ENCODE measurements at regions not wholly inside any gene's neighbourhood (a gene's known extent, or its start where the extent isn't known, plus 50 kb on each side); places are given as distances from the start of the nearest gene placed in this dataset.
A peak's percentile ranks its signal among the peaks of the same experiment; 100 is the strongest.

- DNase-seq (ENCODE audit: low spot score) (no peak), ATAC-seq (ENCODE audit: low read depth) (no peak)
- Histone ChIP-seq H3K27ac (ENCODE audit: poor library complexity, severe bottlenecking) (no peak overlapping the region), H3K27me3 (ENCODE audit: insufficient read depth, poor library complexity, severe bottlenecking) (no peaks in the 10 kb centered on the region), H3K4me3 (ENCODE audit: severe bottlenecking) (no peak overlapping the region), H3K9me3 (ENCODE audit: severe bottlenecking) (no peaks in the 10 kb centered on the region), H3K36me3 (ENCODE audit: low read depth) (no peaks in the 10 kb centered on the region), H3K4me1 (ENCODE audit: insufficient read depth, poor library complexity, severe bottlenecking) (peaks cover 16% of the 10 kb centered on the region)
- TF ChIP-seq CTCF (IDR thresholded peaks at IDR 0.05; ENCODE audit: poor library complexity, severe bottlenecking) = peak; percentile 54
These were observed 387.4 kb downstream of the ACTL7B start for GRCh38 chr9:108468364-108468763.

GRCh38 chr9:108467653-108468324 is 388.0 kb downstream of the ACTL7B start:
- H3K36me3 ChIP-seq (ENCODE audit: low read depth) = no peaks in the 10 kb centered on the region
- DNase-seq (ENCODE audit: low spot score) (no peak), ATAC-seq (ENCODE audit: low read depth) (no peak)
- no peak overlapping the region for H3K27ac ChIP-seq (ENCODE audit: poor library complexity, severe bottlenecking)
- TF ChIP-seq CTCF (IDR thresholded peaks at IDR 0.05; ENCODE audit: poor library complexity, severe bottlenecking) = no peak
- no peaks in the 10 kb centered on the region for H3K27me3 ChIP-seq (ENCODE audit: insufficient read depth, poor library complexity, severe bottlenecking)
- H3K4me1 ChIP-seq (ENCODE audit: insufficient read depth, poor library complexity, severe bottlenecking) = peaks cover 10% of the 10 kb centered on the region
- no peaks in the 10 kb centered on the region for H3K9me3 ChIP-seq (ENCODE audit: severe bottlenecking)
- H3K4me3 ChIP-seq (ENCODE audit: severe bottlenecking) = no peak overlapping the region

GRCh38 chr9:108467161-108467560 is 388.6 kb downstream of the ACTL7B start:
- H3K27me3 ChIP-seq (ENCODE audit: insufficient read depth, poor library complexity, severe bottlenecking) = no peaks in the 10 kb centered on the region
- no peaks in the 10 kb centered on the region for H3K9me3 ChIP-seq (ENCODE audit: severe bottlenecking)
- no peak for TF ChIP-seq CTCF (IDR thresholded peaks at IDR 0.05; ENCODE audit: poor library complexity, severe bottlenecking)
- peaks cover 8% of the 10 kb centered on the region for H3K4me1 ChIP-seq (ENCODE audit: insufficient read depth, poor library complexity, severe bottlenecking)
- ATAC-seq (ENCODE audit: low read depth) (no peak), DNase-seq (ENCODE audit: low spot score) (no peak)
- H3K4me3 ChIP-seq (ENCODE audit: severe bottlenecking) = no peak overlapping the region
- H3K36me3 ChIP-seq (ENCODE audit: low read depth) = no peaks in the 10 kb centered on the region
- no peak overlapping the region for H3K27ac ChIP-seq (ENCODE audit: poor library complexity, severe bottlenecking)

GRCh38 chr9:108466304-108466703 is 389.5 kb downstream of the ACTL7B start:
- no peaks in the 10 kb centered on the region for H3K9me3 ChIP-seq (ENCODE audit: severe bottlenecking)
- H3K27ac ChIP-seq (ENCODE audit: poor library complexity, severe bottlenecking) = no peak overlapping the region
- ATAC-seq (ENCODE audit: low read depth) (no peak), DNase-seq (ENCODE audit: low spot score) (no peak)
- no peak overlapping the region for H3K4me3 ChIP-seq (ENCODE audit: severe bottlenecking)
- TF ChIP-seq CTCF (IDR thresholded peaks at IDR 0.05; ENCODE audit: poor library complexity, severe bottlenecking) = no peak
- H3K27me3 ChIP-seq (ENCODE audit: insufficient read depth, poor library complexity, severe bottlenecking) = no peaks in the 10 kb centered on the region
- peaks cover 8% of the 10 kb centered on the region for H3K4me1 ChIP-seq (ENCODE audit: insufficient read depth, poor library complexity, severe bottlenecking)
- H3K36me3 ChIP-seq (ENCODE audit: low read depth) = no peaks in the 10 kb centered on the region

GRCh38 chr9:108463932-108464606 is 391.7 kb downstream of the ACTL7B start:
- DNase-seq (ENCODE audit: low spot score) (no peak), ATAC-seq (ENCODE audit: low read depth) (no peak)
- no peak overlapping the region for H3K4me3 ChIP-seq (ENCODE audit: severe bottlenecking)
- no peaks in the 10 kb centered on the region for H3K4me1 ChIP-seq (ENCODE audit: insufficient read depth, poor library complexity, severe bottlenecking)
- H3K27me3 ChIP-seq (ENCODE audit: insufficient read depth, poor library complexity, severe bottlenecking) = no peaks in the 10 kb centered on the region
- H3K36me3 ChIP-seq (ENCODE audit: low read depth) = no peaks in the 10 kb centered on the region
- H3K9me3 ChIP-seq (ENCODE audit: severe bottlenecking) = no peaks in the 10 kb centered on the region
- no peak overlapping the region for H3K27ac ChIP-seq (ENCODE audit: poor library complexity, severe bottlenecking)
- TF ChIP-seq CTCF (IDR thresholded peaks at IDR 0.05; ENCODE audit: poor library complexity, severe bottlenecking) = no peak

Measured in RWPE2 (cell line).